ENCODE measurements at regions not wholly inside any gene's neighbourhood (a gene's known extent, or its start where the extent isn't known, plus 50 kb on each side); places are given as distances from the start of the nearest gene placed in this dataset.

GRCh38 chr1:65075123-65075976, 72.7 kb upstream of the AK4 start:
- peaks cover 0 to 1% of the 10 kb centered on the region in 2 donors for H3K36me3 Mint-ChIP-seq
- no peak overlapping the region for H2AFZ ChIP-seq (ENCODE audit: insufficient read depth, low read depth, low read length, poor library complexity, severe bottlenecking)
- H3K27ac ChIP-seq (ENCODE audit: low read depth in 1 of 2, low read length in 2 of 2): no peak overlapping the region
- peak; percentile 77 for TF ChIP-seq CTCF (IDR thresholded peaks at IDR 0.05)
- H3K4me3 ChIP-seq (replicated peaks in 1 of 3; ENCODE audit: low read depth in 2 of 3, low read length in 3 of 3): no peak overlapping the region
- peak; percentile 54 to 71 (median 66) for DNase-seq
- no peaks in the 10 kb centered on the region for H3K79me2 ChIP-seq (ENCODE audit: insufficient read depth, low read length)
- peak overlapping the region in 2 of 7 donors; percentile 14 to 38 for H3K27ac Mint-ChIP-seq
- 41% methylated on average over 4 of the region's 6 CpGs for WGBS (ENCODE audit: insufficient coverage)
- H3K4me3 Mint-ChIP-seq: no peak overlapping the region
- H3K9ac ChIP-seq (ENCODE audit: insufficient read depth, low read length, poor library complexity, severe bottlenecking): no peak overlapping the region
- peaks cover 3 to 9% of the 10 kb centered on the region in 2 donors for H3K4me1 ChIP-seq (ENCODE audit: control insufficient read depth in 1 of 2, insufficient read depth in 2 of 2, low read length in 2 of 2)
- peaks cover 0 to 3% (median 0%) of the 10 kb centered on the region in 7 donors for H3K9me3 Mint-ChIP-seq
- no peaks in the 10 kb centered on the region for H3K9me3 ChIP-seq (replicated peaks in 1 of 2; ENCODE audit: control insufficient read depth in 1 of 2, insufficient read depth in 1 of 2, low read length in 2 of 2)
- intact Hi-C loops (cut with micrococcal nuclease): no loop called here
- peaks cover 25% of the 10 kb centered on the region for H3K4me1 Mint-ChIP-seq
- no peaks in the 10 kb centered on the region for H3K27me3 Mint-ChIP-seq (ENCODE audit: low read depth in 3 of 3)
- H3K27me3 ChIP-seq (ENCODE audit: control insufficient read depth in 2 of 2, insufficient read depth in 2 of 2, low read length in 2 of 2): no peaks in the 10 kb centered on the region
- H4K20me1 ChIP-seq (ENCODE audit: insufficient read depth, low read length): no peaks in the 10 kb centered on the region
- H3K36me3 ChIP-seq (replicated peaks in 1 of 2; ENCODE audit: control insufficient read depth in 1 of 2, insufficient read depth in 2 of 2, low read length in 2 of 2): no peaks in the 10 kb centered on the region
- no peak overlapping the region for H3K4me2 ChIP-seq (replicated peaks; ENCODE audit: extremely low read depth, low read length, poor library complexity, severe bottlenecking)

GRCh38 chr1:65077369-65077768, 70.6 kb upstream of the AK4 start:
- H3K9ac ChIP-seq (ENCODE audit: insufficient read depth, low read length, poor library complexity, severe bottlenecking): no peak overlapping the region
- WGBS (ENCODE audit: insufficient coverage): 95% methylated on average over 3 of the region's 3 CpGs
- DNase-seq: no peak
- H3K4me3 ChIP-seq (replicated peaks in 1 of 3; ENCODE audit: low read depth in 2 of 3, low read length in 3 of 3): no peak overlapping the region
- no peak overlapping the region for H2AFZ ChIP-seq (ENCODE audit: insufficient read depth, low read depth, low read length, poor library complexity, severe bottlenecking)
- H3K27me3 ChIP-seq (ENCODE audit: control insufficient read depth in 2 of 2, insufficient read depth in 2 of 2, low read length in 2 of 2): no peaks in the 10 kb centered on the region
- no peak overlapping the region for H3K27ac ChIP-seq (ENCODE audit: low read depth in 1 of 2, low read length in 2 of 2)
- Mint-ChIP-seq H3K9me3 (peaks cover 0 to 3% (median 0%) of the 10 kb centered on the region in 7 donors), H3K36me3 (peaks cover 0 to 1% of the 10 kb centered on the region in 2 donors), H3K27ac (peak overlapping the region in 1 of 7 donors; percentile 2), H3K27me3 (ENCODE audit: low read depth in 3 of 3) (no peaks in the 10 kb centered on the region), H3K4me3 (no peak overlapping the region), H3K4me1 (peaks cover 27% of the 10 kb centered on the region)
- H3K9me3 ChIP-seq (replicated peaks in 1 of 2; ENCODE audit: control insufficient read depth in 1 of 2, insufficient read depth in 1 of 2, low read length in 2 of 2): no peaks in the 10 kb centered on the region
- no peak overlapping the region for H3K4me2 ChIP-seq (replicated peaks; ENCODE audit: extremely low read depth, low read length, poor library complexity, severe bottlenecking)
- no peaks in the 10 kb centered on the region for H3K79me2 ChIP-seq (ENCODE audit: insufficient read depth, low read length)
- peaks cover 3 to 10% of the 10 kb centered on the region in 2 donors for H3K4me1 ChIP-seq (ENCODE audit: control insufficient read depth in 1 of 2, insufficient read depth in 2 of 2, low read length in 2 of 2)
- H4K20me1 ChIP-seq (ENCODE audit: insufficient read depth, low read length): no peaks in the 10 kb centered on the region
- no peaks in the 10 kb centered on the region for H3K36me3 ChIP-seq (replicated peaks in 1 of 2; ENCODE audit: control insufficient read depth in 1 of 2, insufficient read depth in 2 of 2, low read length in 2 of 2)
- no peak for TF ChIP-seq CTCF (IDR thresholded peaks at IDR 0.05)
- intact Hi-C loops (cut with micrococcal nuclease): no loop called here
